ENCODE measurements at regions not wholly inside any gene's neighbourhood (a gene's known extent, or its start where the extent isn't known, plus 50 kb on each side); places are given as distances from the start of the nearest gene placed in this dataset.

DNA sequence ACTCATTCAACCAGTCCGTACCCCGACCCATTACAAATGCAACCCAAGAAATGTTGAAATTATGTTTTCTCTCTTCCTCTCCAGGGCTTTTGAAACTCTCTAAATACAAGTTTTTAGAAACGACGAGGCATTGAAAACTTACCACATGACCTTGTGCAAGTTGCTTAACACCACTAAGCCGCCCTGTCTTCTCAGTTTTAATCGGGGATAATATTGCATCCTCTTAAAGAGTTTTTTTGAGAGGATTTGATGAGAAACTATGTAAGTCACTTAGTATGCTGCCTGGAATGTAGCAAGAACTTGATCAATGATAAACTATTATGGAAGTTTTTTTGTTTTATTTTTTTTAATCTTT, 149.0 kb upstream of the FAM20A start:
- TF ChIP-seq POLR2AphosphoS5 (IDR thresholded peaks at IDR 0.05; ENCODE audit: low read depth, low read length) = no peak
- TF ChIP-seq CTCF (IDR thresholded peaks at IDR 0.05) = no peak
- no peak for TF ChIP-seq TCF7L2 (IDR thresholded peaks at IDR 0.05; ENCODE audit: low read depth, low read length)
